Spleen (tissue), 11 donors: ENCODE measurements at regions not wholly inside any gene's neighbourhood (a gene's known extent, or its start where the extent isn't known, plus 50 kb on each side); places are given as distances from the start of the nearest gene placed in this dataset.

Experiments
- DNase-seq: peaks from one replicate; pipeline ENCODE4 v3.0.0-alpha.2; 2020
- H3K27ac ChIP-seq, 8 donors: fragments of 200-600 bp; sonication (generic) in 7 of 8; 1 replicate in 4 of 8; 2 replicates in 4 of 8; pipeline versions ENCODE4 v1.5.0 to v1.8.0; 2016 to 2021; ENCODE audit warnings: inconsistent platforms in 4 of 8, mild to moderate bottlenecking in 4 of 8, moderate library complexity in 1 of 8
- H3K27me3 ChIP-seq, 7 donors: fragments of 200-600 bp; sonication (generic) in 6 of 7; replicated peaks in 1 of 7; 1 replicate in 4 of 7; 2 replicates in 3 of 7; pipeline versions ENCODE4 v1.5.0 to v1.8.0; 2016 to 2021; ENCODE audit warnings: inconsistent platforms in 3 of 7, mild to moderate bottlenecking in 1 of 7
- H3K36me3 ChIP-seq, 6 donors: fragments of 200-600 bp; sonication (generic) in 5 of 6; 1 replicate in 4 of 6; 2 replicates in 2 of 6; pipeline versions ENCODE4 v1.5.0 to v1.8.0; 2016 to 2021; ENCODE audit warnings: inconsistent platforms in 2 of 6
- H3K4me1 ChIP-seq, 6 donors: fragments of 200-600 bp; sonication (generic) in 5 of 6; 1 replicate in 3 of 6; 2 replicates in 3 of 6; pipeline versions ENCODE4 v1.5.0 to v1.8.0; 2016 to 2021; ENCODE audit warnings: inconsistent platforms in 3 of 6
- H3K4me3 ChIP-seq, 8 donors: fragments of 200-600 bp; sonication (generic) in 7 of 8; 1 replicate in 4 of 8; 2 replicates in 4 of 8; pipeline versions ENCODE4 v1.5.0 to v1.8.0; 2016 to 2021; ENCODE audit warnings: inconsistent platforms in 4 of 8, mild to moderate bottlenecking in 4 of 8, moderate library complexity in 2 of 8
- H3K9me3 ChIP-seq, 8 donors: fragments of 200-600 bp; sonication (generic) in 7 of 8; 1 replicate in 4 of 8; 2 replicates in 4 of 8; pipeline versions ENCODE4 v1.5.0 to v1.8.0; 2016 to 2021; ENCODE audit warnings: inconsistent platforms in 4 of 8
- CTCF ChIP-seq, 11 experiments: fragments of 200-600 bp in 7 of 11; fragments of 450-650 bp in 4 of 11; sonication (generic) in 4 of 11; IDR thresholded peaks in 8 of 11; conservative IDR thresholded peaks in 3 of 11; 1 replicate in 7 of 11; 2 replicates in 4 of 11; pipeline versions ENCODE4 v1.4.0 to v1.8.0; 2016 to 2021; ENCODE audit warnings: antibody characterized with exemption in 11 of 11, inconsistent platforms in 4 of 11, mild to moderate bottlenecking in 1 of 11
- POLR2A ChIP-seq, 3 donors: fragments of 450-650 bp; IDR thresholded peaks; one replicate each; pipeline ENCODE4 v1.5.1; 2017; ENCODE audit warnings: antibody characterized with exemption in 3 of 3, mild to moderate bottlenecking in 1 of 3
- POLR2AphosphoS5 ChIP-seq, 3 donors: sonication (generic); formaldehyde crosslinking; IDR thresholded peaks; one replicate each; pipeline ENCODE4 v1.5.1; 2017; ENCODE audit warnings: antibody characterized with exemption in 3 of 3
- WGBS, 5 donors: extraction: QIAGEN DNeasy Blood & Tissue Kit in 3 of 5; methylation state at CpG; one replicate each; pipeline versions ENCODE4 v1.1.5 to v1.1.7; 2013 to 2018; 5-methylcytosine and 5-hydroxymethylcytosine counted together
- intact Hi-C: fragments of 100-400 bp; cut with DNase I; formaldehyde crosslinking; loops from one replicate; pipeline ENCODE4 v1.15.0; 2023; ENCODE audit warnings: low total_unique reads
- donor health status: healthy with polysubstance abuse.
- donor health status: DM: no; HTN: no; CAD: no; lungs with moderate emphysema.
- donor health status: DM: no; HTN: no; CAD: no.
- donor health status: Bipolar disorder and iron deficiency.
- donor health status: healthy.
- donor health status: DM: no; HTN: no; CAD: no.
- donor health status: DM: yes; HTN: yes; CAD: no.

GRCh38 chr12:19872621-19873540 is 433.6 kb downstream of the AEBP2 start:
- Histone ChIP-seq H3K27me3 (no peaks in the 10 kb centered on the region), H3K4me3 (no peak overlapping the region), H3K36me3 (no peaks in the 10 kb centered on the region), H3K4me1 (no peaks in the 10 kb centered on the region), H3K9me3 (no peaks in the 10 kb centered on the region), H3K27ac (no peak overlapping the region)
- 78 to 89% (median 85%) methylated on average over 9 of the region's 9 CpGs for WGBS, 5 donors
- TF ChIP-seq CTCF (IDR thresholded peaks at IDR 0.05 in 8 of 11, conservative IDR thresholded peaks at IDR 0.05 in 3 of 11) (no peak), POLR2AphosphoS5 (IDR thresholded peaks at IDR 0.05) (no peak), POLR2A (IDR thresholded peaks at IDR 0.05) (no peak)
- DNase-seq, result no peak
- intact Hi-C loops, result no loop called here

GRCh38 chr12:19880076-19880475 is 440.8 kb downstream of the AEBP2 start:
- no peak overlapping the region for H3K27ac ChIP-seq
- DNase-seq, result no peak
- intact Hi-C loops, result no loop called here

GRCh38 chr12:19880721-19881120 is 441.4 kb downstream of the AEBP2 start:
- Histone ChIP-seq H3K27ac (no peak overlapping the region), H3K27me3 (no peaks in the 10 kb centered on the region), H3K36me3 (no peaks in the 10 kb centered on the region), H3K4me3 (no peak overlapping the region), H3K4me1 (no peaks in the 10 kb centered on the region), H3K9me3 (no peaks in the 10 kb centered on the region)
- no peak for TF ChIP-seq POLR2A (IDR thresholded peaks at IDR 0.05)
- DNase-seq, result no peak
- intact Hi-C loops, result no loop called here

More at GRCh38 chr12:19880076-19880475, 440.8 kb downstream of the AEBP2 start:
- H3K9me3 ChIP-seq, result no peaks in the 10 kb centered on the region
- H3K36me3 ChIP-seq, result no peaks in the 10 kb centered on the region
- H3K27me3 ChIP-seq, result no peaks in the 10 kb centered on the region
- TF ChIP-seq POLR2AphosphoS5 (IDR thresholded peaks at IDR 0.05) (no peak), CTCF (IDR thresholded peaks at IDR 0.05 in 8 of 11, conservative IDR thresholded peaks at IDR 0.05 in 3 of 11) (no peak), POLR2A (IDR thresholded peaks at IDR 0.05) (no peak)
- no peak overlapping the region for H3K4me3 ChIP-seq
- no peaks in the 10 kb centered on the region for H3K4me1 ChIP-seq

- intact Hi-C loops, result no loop called here
- H3K9me3 ChIP-seq, result no peaks in the 10 kb centered on the region
- no peak for DNase-seq
- no peak overlapping the region for H3K4me3 ChIP-seq
- TF ChIP-seq POLR2AphosphoS5 (IDR thresholded peaks at IDR 0.05) (no peak), CTCF (IDR thresholded peaks at IDR 0.05 in 8 of 11, conservative IDR thresholded peaks at IDR 0.05 in 3 of 11) (no peak), POLR2A (IDR thresholded peaks at IDR 0.05) (no peak)
- 65 to 78% (median 75%) methylated on average over 3 of the region's 3 CpGs for WGBS, 5 donors
- no peaks in the 10 kb centered on the region for H3K4me1 ChIP-seq
- H3K27ac ChIP-seq, result no peak overlapping the region
- no peaks in the 10 kb centered on the region for H3K27me3 ChIP-seq
- no peaks in the 10 kb centered on the region for H3K36me3 ChIP-seq
Measured at GRCh38 chr12:19882346-19882745, 443.1 kb downstream of the AEBP2 start.
